B cell (primary cell): ENCODE measurements at regions not wholly inside any gene's neighbourhood (a gene's known extent, or its start where the extent isn't known, plus 50 kb on each side); places are given as distances from the start of the nearest gene placed in this dataset.

Experiments
- ATAC-seq: fragments of 200-7000 bp; cut with Tn5 transposase; one replicate; pipeline ENCODE4 v1.10.0; 2021; ENCODE audit warnings: low read depth, mild to moderate bottlenecking, moderate number of reproducible peaks, moderate library complexity
- CTCF ChIA-PET: fragments of 350-600 bp; sonication (Branson Sonifier 250); formaldehyde crosslinking; loops from one replicate; lab custom pipeline; 2021; ENCODE audit warnings: antibody characterized with exemption, inconsistent platforms; lab: Charles Lee
- POLR2A ChIA-PET: fragments of 350-600 bp; sonication (Branson Sonifier 250); formaldehyde crosslinking; loops from one replicate; lab custom pipeline; 2021; ENCODE audit warnings: antibody characterized with exemption; lab: Charles Lee
- DNase-seq: peaks from one replicate; pipeline ENCODE4 v3.0.0; 2013
- H2AFZ ChIP-seq: 2 replicates; pipeline ENCODE4 v1.6.1; 2012; ENCODE audit warnings: mild to moderate bottlenecking, low read depth, low read length; ENCODE audit not compliant: insufficient read depth, poor library complexity, severe bottlenecking
- H3K27ac ChIP-seq, 2 donors: 1 replicate in 1 of 2; 2 replicates in 1 of 2; pipeline ENCODE4 v1.5.1; 2012 to 2013; ENCODE audit warnings: low read length in 2 of 2, mild to moderate bottlenecking in 2 of 2, moderate library complexity in 1 of 2
- H3K27me3 ChIP-seq, 4 experiments: fragments of 200-600 bp in 1 of 4; sonication (generic) in 1 of 4; replicated peaks in 1 of 4; 1 replicate in 2 of 4; 2 replicates in 2 of 4; pipeline versions ENCODE4 v1.6.1 to v1.7.0; 2013 to 2016; ENCODE audit warnings: low read length in 3 of 4, mild to moderate bottlenecking in 2 of 4, mixed read lengths in 1 of 4, moderate library complexity in 1 of 4; ENCODE audit not compliant: insufficient read depth in 4 of 4, control insufficient read depth in 3 of 4; ENCODE audit errors: control extremely low read depth in 1 of 4
- H3K36me3 ChIP-seq, 2 experiments: replicated peaks in 1 of 2; 1 replicate in 1 of 2; 2 replicates in 1 of 2; pipeline versions ENCODE4 v1.6.1 to v1.7.1; 2013; ENCODE audit warnings: low read length in 1 of 2; ENCODE audit not compliant: insufficient read depth in 2 of 2, control insufficient read depth in 1 of 2; ENCODE audit errors: control extremely low read depth in 1 of 2, extremely low read depth in 1 of 2
- H3K4me1 ChIP-seq, 2 donors: fragments of 200-600 bp in 1 of 2; sonication (generic) in 1 of 2; 1 replicate in 1 of 2; 2 replicates in 1 of 2; pipeline versions ENCODE4 v1.5.1 to v1.6.1; 2013 to 2017; ENCODE audit warnings: low read length in 2 of 2; ENCODE audit not compliant: control insufficient read depth in 2 of 2, insufficient read depth in 2 of 2
- H3K4me2 ChIP-seq: replicated peaks from 2 replicates; pipeline ENCODE3; 2012; ENCODE audit warnings: mild to moderate bottlenecking, low read depth, low read length; ENCODE audit not compliant: poor library complexity, severe bottlenecking
- H3K4me3 ChIP-seq, 5 experiments: fragments of 200-600 bp in 1 of 5; sonication (generic) in 1 of 5; 1 replicate in 3 of 5; 2 replicates in 2 of 5; pipeline versions ENCODE4 v1.5.1 to v1.7.0; 2011 to 2016; ENCODE audit warnings: low read length in 4 of 5, mild to moderate bottlenecking in 4 of 5, low read depth in 2 of 5, control low read depth in 1 of 5, moderate library complexity in 1 of 5; ENCODE audit not compliant: insufficient read depth in 1 of 5; ENCODE audit errors: control extremely low read depth in 1 of 5, extremely low read depth in 1 of 5
- H3K79me2 ChIP-seq: fragments of 200-600 bp; sonication (generic); one replicate; pipeline ENCODE4 v1.6.0; 2016; ENCODE audit warnings: low read length; ENCODE audit not compliant: control insufficient read depth, insufficient read depth
- H3K9ac ChIP-seq: fragments of 200-600 bp; sonication (generic); 2 replicates; pipeline ENCODE4 v1.6.1; 2017; ENCODE audit warnings: mild to moderate bottlenecking, low read length, moderate library complexity
- H3K9me3 ChIP-seq, 3 donors: one replicate each; pipeline versions ENCODE4 v1.6.1 to v1.7.1; 2013; ENCODE audit warnings: low read length in 2 of 3; ENCODE audit not compliant: control insufficient read depth in 2 of 3, insufficient read depth in 1 of 3; ENCODE audit errors: control extremely low read depth in 1 of 3
- H4K20me1 ChIP-seq: 2 replicates; pipeline ENCODE4 v1.6.0; 2012; ENCODE audit warnings: mild to moderate bottlenecking, low read length; ENCODE audit not compliant: insufficient read depth, control insufficient read depth, poor library complexity, severe bottlenecking
- H3K27ac Mint-ChIP-seq: one replicate; pipeline ENCODE4 v1.8.0; 2021; ENCODE audit warnings: mixed read lengths
- H3K27me3 Mint-ChIP-seq: one replicate; pipeline ENCODE4 v1.8.0; 2021; ENCODE audit warnings: mixed read lengths
- H3K4me1 Mint-ChIP-seq: one replicate; pipeline ENCODE4 v1.8.0; 2021; ENCODE audit warnings: mixed read lengths
- H3K4me3 Mint-ChIP-seq: one replicate; pipeline ENCODE4 v1.8.0; 2021; ENCODE audit warnings: mixed read lengths
- H3K9me3 Mint-ChIP-seq: one replicate; pipeline ENCODE4 v1.8.0; 2022; ENCODE audit warnings: mixed read lengths; ENCODE audit not compliant: insufficient read depth
- CTCF ChIP-seq: fragments of 200-600 bp; IDR thresholded peaks from one replicate; pipeline ENCODE4 v1.8.0; 2022; ENCODE audit warnings: antibody characterized with exemption, mild to moderate bottlenecking
- EZH2 ChIP-seq: IDR thresholded peaks from 2 replicates; pipeline ENCODE4 v1.6.1; 2012; ENCODE audit warnings: borderline replicate concordance, low read depth, mild to moderate bottlenecking, moderate library complexity, low read length; ENCODE audit not compliant: insufficient read depth, poor library complexity, severe bottlenecking
- intact Hi-C: fragments of 100-400 bp; cut with micrococcal nuclease; formaldehyde crosslinking; loops from one replicate; pipeline ENCODE4 v1.10.0; 2022

- Histone ChIP-seq H3K27ac (no peak overlapping the region), H3K36me3 (no peaks in the 10 kb centered on the region), H3K4me1 (no peaks in the 10 kb centered on the region), H3K79me2 (no peaks in the 10 kb centered on the region), H2AFZ (no peak overlapping the region), H3K4me2 (no peak overlapping the region), H3K9me3 (peaks cover 0 to 2% (median 0%) of the 10 kb centered on the region in 3 donors), H4K20me1 (no peaks in the 10 kb centered on the region), H3K9ac (no peak overlapping the region), H3K27me3 (no peaks in the 10 kb centered on the region), H3K4me3 (no peak overlapping the region)
- no peaks in the 10 kb centered on the region for H3K27me3 Mint-ChIP-seq
- no peaks in the 10 kb centered on the region for H3K4me1 Mint-ChIP-seq
- H3K9me3 Mint-ChIP-seq = peaks cover 6% of the 10 kb centered on the region
- ChIA-PET CTCF (no interaction called here), POLR2A (no interaction called here)
- H3K4me3 Mint-ChIP-seq = no peak overlapping the region
- no peak for ATAC-seq
- intact Hi-C loops = no loop called here
- no peak overlapping the region for H3K27ac Mint-ChIP-seq
- TF ChIP-seq EZH2 (no peak), CTCF (no peak)
- DNase-seq = no peak
These were observed 1491.2 kb upstream of the PCDH20 start for GRCh38 chr13:62906896-62907295.

GRCh38 chr13:62906469-62906868 is 1490.8 kb upstream of the PCDH20 start:
- no peaks in the 10 kb centered on the region for H3K27me3 Mint-ChIP-seq
- Histone ChIP-seq H3K4me3 (no peak overlapping the region), H3K4me1 (no peaks in the 10 kb centered on the region), H4K20me1 (no peaks in the 10 kb centered on the region), H3K9ac (no peak overlapping the region), H3K9me3 (peaks cover 0 to 2% (median 0%) of the 10 kb centered on the region in 3 donors), H3K27me3 (no peaks in the 10 kb centered on the region), H3K4me2 (no peak overlapping the region), H2AFZ (no peak overlapping the region), H3K36me3 (no peaks in the 10 kb centered on the region), H3K79me2 (no peaks in the 10 kb centered on the region), H3K27ac (no peak overlapping the region)
- ChIA-PET POLR2A (no interaction called here), CTCF (no interaction called here)
- no peaks in the 10 kb centered on the region for H3K4me1 Mint-ChIP-seq
- H3K9me3 Mint-ChIP-seq = peaks cover 6% of the 10 kb centered on the region
- no peak for TF ChIP-seq EZH2
- no peak for TF ChIP-seq CTCF
- ATAC-seq = no peak
- no peak overlapping the region for H3K27ac Mint-ChIP-seq
- H3K4me3 Mint-ChIP-seq = no peak overlapping the region
- intact Hi-C loops = no loop called here
- no peak for DNase-seq
